ENCODE measurements at regions not wholly inside any gene's neighbourhood (a gene's known extent, or its start where the extent isn't known, plus 50 kb on each side); places are given as distances from the start of the nearest gene placed in this dataset.

DNA sequence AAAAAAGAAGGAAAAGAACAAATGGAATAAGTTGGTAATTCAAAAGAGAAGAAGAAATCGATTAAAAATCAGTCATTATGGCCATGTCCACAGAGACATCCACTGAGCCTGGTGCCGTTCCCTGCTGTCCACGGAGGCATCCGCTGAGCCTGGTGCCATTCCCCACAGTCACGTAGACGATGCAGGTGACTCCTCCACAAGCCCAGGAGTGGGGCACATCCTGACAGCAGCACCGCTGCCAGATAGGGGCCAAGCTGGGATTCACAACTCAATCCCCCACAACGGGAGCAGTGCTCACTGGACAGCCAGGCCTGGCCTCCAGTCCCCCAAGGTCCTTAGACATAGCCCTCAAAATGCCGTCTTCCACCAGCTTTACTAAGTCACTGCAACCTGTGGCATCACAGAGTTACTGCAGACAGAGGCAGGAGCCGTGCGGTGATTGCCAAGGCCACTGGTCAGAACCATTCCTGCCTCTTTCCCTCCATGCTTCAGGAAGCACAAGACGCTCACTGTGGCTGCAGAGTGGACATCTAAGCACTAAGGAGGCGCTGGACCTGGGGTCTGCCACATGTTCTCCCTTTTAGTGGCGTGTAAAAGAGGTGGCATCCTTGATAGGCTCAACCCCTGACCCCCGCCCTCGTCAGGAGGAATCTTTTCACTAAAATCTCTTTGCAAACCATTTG is 131.5 kb upstream of the SPACA7 start:
- DNase-seq (ENCODE audit: low spot score) (no peak), FAIRE-seq (no peak)

GRCh38 chr13:112245179-112245724 is 130.9 kb upstream of the SPACA7 start:
- no peak for FAIRE-seq

GRCh38 chr13:112245989-112246388 is 130.2 kb upstream of the SPACA7 start:
- DNase-seq (ENCODE audit: low spot score) (no peak), FAIRE-seq (no peak)

More at GRCh38 chr13:112245179-112245724, 130.9 kb upstream of the SPACA7 start:
- DNase-seq (ENCODE audit: low spot score), result no peak

GRCh38 chr13:112246731-112247470 is 129.3 kb upstream of the SPACA7 start:
- DNase-seq (ENCODE audit: low spot score), result no peak
- FAIRE-seq, result no peak

GRCh38 chr13:112247471-112248405 is 128.4 kb upstream of the SPACA7 start:
- DNase-seq (ENCODE audit: low spot score), result no peak
- FAIRE-seq, result no peak

DNA sequence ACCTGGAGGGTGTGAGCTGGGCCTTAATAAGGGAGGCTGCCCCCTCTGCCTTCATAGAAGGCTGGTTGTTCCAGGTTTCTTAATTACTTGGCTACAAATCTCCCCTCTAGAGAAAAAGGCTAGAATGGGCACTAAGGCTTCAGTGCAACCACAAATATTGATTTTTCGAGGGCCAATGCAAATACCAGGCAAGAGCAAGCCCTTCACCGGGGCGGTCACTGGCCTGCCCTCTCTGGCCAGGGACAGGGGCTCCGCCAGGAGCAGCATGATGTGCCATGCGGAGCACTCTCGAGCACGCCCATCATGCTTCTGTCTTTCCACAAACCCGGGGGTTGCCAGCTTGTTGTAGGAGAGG is 127.8 kb upstream of the SPACA7 start:
- FAIRE-seq, result no peak
- no peak for DNase-seq (ENCODE audit: low spot score)

GRCh38 chr13:112248862-112249592 is 127.1 kb upstream of the SPACA7 start:
- no peak for FAIRE-seq
- no peak for DNase-seq (ENCODE audit: low spot score)

- FAIRE-seq, result no peak
- DNase-seq (ENCODE audit: low spot score), result no peak
These were observed 126.2 kb upstream of the SPACA7 start for GRCh38 chr13:112249644-112250610.

- no peak for FAIRE-seq
- no peak for DNase-seq (ENCODE audit: low spot score)
These were observed 125.2 kb upstream of the SPACA7 start for GRCh38 chr13:112250788-112251445.

DNA sequence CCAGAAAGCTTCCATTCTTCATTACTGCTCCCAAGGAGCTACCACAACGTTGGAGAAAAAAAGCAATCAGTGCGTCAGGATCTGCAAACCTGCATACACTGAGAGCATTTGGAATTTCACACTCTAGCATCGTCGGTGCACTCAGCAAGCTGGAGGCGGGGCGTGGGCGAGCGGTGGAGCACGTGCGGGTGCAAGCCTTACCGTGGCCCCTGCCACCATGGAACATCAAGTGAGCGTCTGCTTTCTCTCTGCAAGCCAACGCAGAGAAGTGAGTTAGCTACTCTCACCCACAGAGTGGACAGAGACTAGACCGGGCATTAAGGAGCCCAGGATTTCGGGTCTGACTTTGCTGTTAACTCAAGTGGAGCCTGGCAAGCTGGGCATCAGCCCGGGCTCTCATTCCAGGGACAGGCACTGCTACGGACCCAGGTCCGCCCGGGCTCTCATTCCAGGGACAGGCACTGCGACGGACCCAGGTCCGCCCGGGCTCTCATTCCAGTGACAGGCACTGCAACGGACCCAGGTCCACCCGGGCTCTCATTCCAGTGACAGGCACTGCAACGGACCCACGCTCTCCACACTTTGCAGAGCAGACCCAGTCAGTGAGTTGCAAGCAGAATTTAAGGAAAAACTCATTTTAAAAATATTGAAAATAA is 124.1 kb upstream of the SPACA7 start:
- no peak for DNase-seq (ENCODE audit: low spot score)
- FAIRE-seq, result no peak

DNA sequence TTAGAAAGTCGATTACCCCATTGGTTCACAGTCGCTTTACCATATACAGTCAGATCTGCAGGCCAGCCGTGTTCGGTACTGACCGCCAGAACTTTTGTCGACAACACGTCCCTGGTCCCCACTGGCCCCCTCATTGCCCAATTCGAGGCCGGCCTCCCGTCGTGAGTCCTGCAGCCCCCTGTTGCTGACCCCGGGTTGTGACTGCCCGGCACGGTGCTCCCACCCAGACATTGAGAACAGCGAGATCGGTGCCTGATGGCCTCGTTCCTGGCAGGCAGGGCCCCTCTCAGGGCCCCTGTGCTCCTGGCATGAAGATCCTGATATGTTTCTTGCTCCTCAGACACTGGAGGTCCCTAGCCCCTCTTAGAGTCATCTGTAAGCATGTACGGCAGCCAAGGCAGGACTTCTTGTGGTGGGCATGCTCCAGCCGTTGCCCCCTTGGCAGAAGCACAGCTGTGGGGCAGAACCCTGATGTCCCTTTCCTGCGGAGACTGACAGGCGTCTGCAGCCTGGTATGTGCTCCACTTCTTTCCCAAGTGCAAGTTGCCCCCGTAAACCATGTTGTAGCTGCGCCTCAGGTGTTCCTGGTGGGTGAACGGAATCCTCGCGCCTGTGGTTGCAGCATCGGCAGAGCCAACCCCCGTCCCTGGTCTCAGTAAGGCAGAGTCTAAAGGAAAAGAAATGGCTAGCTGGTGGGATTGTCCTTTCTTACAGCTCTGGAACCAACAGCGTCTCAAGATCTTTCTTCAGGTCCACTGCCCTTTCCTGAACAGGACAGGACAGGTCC is 123.2 kb upstream of the SPACA7 start:
- DNase-seq (ENCODE audit: low spot score), result no peak
- FAIRE-seq, result no peak

GRCh38 chr13:112253631-112254030 is 122.5 kb upstream of the SPACA7 start:
- FAIRE-seq (no peak), DNase-seq (ENCODE audit: low spot score) (no peak)

- DNase-seq (ENCODE audit: low spot score), result no peak
- FAIRE-seq, result no peak
These were observed 121.9 kb upstream of the SPACA7 start for GRCh38 chr13:112254061-112254818.

GRCh38 chr13:112254900-112255299 is 121.3 kb upstream of the SPACA7 start:
- DNase-seq (ENCODE audit: low spot score), result no peak
- FAIRE-seq, result no peak

- FAIRE-seq (no peak), DNase-seq (ENCODE audit: low spot score) (no peak)
These were observed 120.5 kb upstream of the SPACA7 start for GRCh38 chr13:112255550-112256120.

DNA sequence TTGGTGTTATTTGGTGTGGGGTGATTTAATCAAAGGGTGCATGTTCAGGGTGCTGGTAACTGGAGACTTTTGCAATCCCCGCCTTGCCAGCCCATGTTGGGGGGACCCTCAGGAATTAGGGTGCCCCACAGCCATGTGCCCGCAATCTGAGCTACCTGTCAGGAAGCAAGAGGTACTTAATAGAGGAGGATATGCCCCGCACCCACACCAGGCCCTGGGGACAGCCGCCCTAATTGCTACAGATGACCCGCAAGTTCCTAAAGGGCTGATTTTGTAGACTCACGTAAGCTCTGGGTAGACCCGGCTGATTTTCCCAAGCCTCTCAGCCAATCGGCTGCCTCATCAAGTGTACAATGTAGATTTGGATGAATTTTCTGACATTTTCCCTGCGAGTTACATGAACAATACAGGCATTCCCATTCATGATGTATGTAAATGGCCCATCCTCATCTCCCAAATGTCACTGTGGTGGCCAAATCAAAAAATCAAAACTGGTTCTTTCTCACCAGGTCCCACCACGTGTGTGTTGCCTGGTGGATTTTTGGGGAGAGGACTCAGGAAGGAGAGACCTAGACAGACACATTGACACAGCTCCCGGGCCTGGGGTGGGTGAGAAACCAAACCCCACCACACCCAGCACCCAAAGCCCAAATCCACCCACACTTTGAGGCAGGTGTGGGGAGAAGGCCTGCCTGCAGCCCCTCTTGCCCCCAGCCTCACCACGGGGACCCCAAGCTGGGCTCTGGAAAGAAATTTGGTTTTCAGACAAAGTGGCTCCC is 119.2 kb upstream of the SPACA7 start:
- no peak for DNase-seq (ENCODE audit: low spot score)
- FAIRE-seq, result no peak

All from RCC 7860 (cell line).